LNCAP (cell line): ENCODE measurements at regions not wholly inside any gene's neighbourhood (a gene's known extent, or its start where the extent isn't known, plus 50 kb on each side); places are given as distances from the start of the nearest gene placed in this dataset.

Source experiments
- CTCF ChIP-seq: fragments of 450-650 bp; IDR thresholded peaks from 2 replicates; pipeline ENCODE4 v1.5.1; 2017; ENCODE audit warnings: mild to moderate bottlenecking

- no peak for TF ChIP-seq CTCF
These were observed 540.9 kb upstream of the MAN1A1 start for GRCh38 chr6:119890470-119890869.

- TF ChIP-seq CTCF, result no peak
These were observed 538.1 kb upstream of the MAN1A1 start for GRCh38 chr6:119887666-119888065.

- no peak for TF ChIP-seq CTCF
These were observed 531.9 kb upstream of the MAN1A1 start for GRCh38 chr6:119881416-119881815.

GRCh38 chr6:119880840-119881239 is 531.3 kb upstream of the MAN1A1 start:
- TF ChIP-seq CTCF, result no peak

GRCh38 chr6:119879731-119880130 is 530.2 kb upstream of the MAN1A1 start:
- no peak for TF ChIP-seq CTCF

GRCh38 chr6:119874381-119874780 is 524.8 kb upstream of the MAN1A1 start:
- no peak for TF ChIP-seq CTCF

GRCh38 chr6:119873107-119873506 is 523.5 kb upstream of the MAN1A1 start:
- TF ChIP-seq CTCF, result no peak

- no peak for TF ChIP-seq CTCF
These were observed 522.0 kb upstream of the MAN1A1 start for GRCh38 chr6:119871520-119871919.
